HG03457 (cell line): ENCODE measurements at regions not wholly inside any gene's neighbourhood (a gene's known extent, or its start where the extent isn't known, plus 50 kb on each side); places are given as distances from the start of the nearest gene placed in this dataset.
"Not testable (repeated sequence)": the region's sequence is repeated elsewhere in the genome, so short reads cannot be mapped to it uniquely, and the experiment has no call there.

Experiments
- ATAC-seq: cut with Tn5 transposase; IDR thresholded peaks from one replicate; pipeline ENCODE4 v1.9.1; 2021; ENCODE audit warnings: moderate number of reproducible peaks; ENCODE audit not compliant: unreplicated experiment

DNA sequence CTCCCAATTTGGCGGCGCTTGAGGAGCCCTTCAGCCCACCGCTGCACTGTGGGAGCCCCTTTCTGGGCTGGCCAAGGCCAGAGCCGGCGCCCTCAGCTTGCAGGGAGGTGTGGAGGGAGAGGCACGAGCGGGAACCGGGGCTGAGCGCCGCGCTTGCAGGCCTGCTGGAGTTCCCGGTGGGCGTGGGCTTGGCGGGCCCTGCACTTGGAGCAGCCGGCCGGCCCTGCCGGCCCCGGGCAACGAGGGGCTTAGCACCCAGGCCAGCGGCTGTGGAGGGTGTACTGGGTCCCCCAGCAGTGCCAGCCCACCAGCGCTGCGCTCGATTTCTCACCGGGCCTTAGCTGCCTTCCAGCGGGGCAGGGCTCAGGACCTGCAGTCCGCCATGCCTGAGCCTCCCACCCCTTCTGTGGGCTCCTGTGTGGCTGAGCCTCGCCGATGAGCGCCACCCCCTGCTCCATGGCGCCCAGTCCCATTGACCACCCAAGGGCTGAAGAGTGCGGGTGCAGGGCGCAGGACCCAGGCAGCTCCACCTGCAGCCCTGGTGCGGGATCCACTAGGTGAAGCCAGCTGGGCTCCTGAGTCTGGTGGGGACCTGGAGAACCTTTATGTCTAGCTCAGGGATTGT is 815.4 kb upstream of the B3GALT2 start:
- not testable (repeated sequence) for ATAC-seq

DNA sequence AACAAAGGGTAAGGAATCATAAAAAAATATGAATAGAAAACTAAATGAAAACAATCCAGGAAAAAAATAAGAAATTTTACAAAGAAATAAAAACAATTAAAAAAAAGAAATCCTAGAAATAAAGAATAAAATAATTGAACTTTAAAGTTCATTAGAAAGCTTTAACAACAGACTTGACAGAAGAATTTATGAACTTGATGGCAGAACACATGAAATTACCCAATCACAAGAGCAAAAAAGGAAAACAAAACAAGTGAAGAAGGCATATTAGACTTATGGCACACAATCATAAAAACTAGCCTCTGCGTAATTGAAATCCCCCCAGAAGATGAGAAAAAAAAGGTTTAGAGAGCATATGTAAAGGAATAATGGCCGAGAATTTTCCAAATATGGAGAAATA is 802.5 kb upstream of the B3GALT2 start:
- ATAC-seq: no peak

DNA sequence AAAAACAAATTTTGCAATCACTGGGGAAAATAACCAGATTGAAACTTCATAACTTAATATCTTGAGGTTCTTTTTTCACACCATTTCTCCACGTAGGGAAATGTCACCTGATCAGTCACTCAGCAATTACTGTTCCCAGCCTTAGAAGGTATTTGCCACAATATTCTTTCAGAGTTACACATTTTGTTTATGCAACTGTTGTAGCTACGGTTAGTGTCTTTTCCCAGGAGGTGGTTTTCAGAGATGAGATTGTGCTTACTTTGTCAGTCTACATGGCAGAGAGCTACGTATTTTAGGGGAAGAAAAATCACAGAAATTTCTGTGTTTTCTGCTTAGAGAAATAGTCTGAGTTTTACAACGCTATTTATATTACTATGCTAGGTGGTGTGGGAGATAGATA is 792.8 kb upstream of the B3GALT2 start:
- no peak for ATAC-seq

DNA sequence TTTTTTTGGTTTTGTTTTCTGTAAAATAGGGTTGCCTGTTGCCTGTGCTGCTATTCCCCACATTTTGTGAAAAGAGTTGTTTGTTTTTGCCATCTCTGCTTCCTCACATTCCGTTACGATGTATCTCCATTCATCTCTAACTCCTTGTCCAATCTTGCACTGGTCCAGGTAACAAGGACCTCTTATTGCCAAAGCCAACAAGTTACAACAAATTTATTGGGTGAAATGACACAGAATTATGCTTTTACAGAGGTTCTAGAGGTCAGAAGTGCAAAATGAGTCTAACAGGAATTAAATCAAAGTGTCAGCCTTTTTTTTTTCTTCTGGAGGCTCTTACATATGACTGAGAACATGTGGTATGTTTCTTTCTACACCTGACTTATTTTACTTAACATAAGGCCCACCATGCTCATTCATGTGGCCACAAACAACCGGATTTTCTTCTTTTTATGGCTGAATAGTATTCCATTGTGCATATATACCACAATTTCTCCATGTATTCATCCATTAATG is 787.9 kb upstream of the B3GALT2 start:
- no peak for ATAC-seq

DNA sequence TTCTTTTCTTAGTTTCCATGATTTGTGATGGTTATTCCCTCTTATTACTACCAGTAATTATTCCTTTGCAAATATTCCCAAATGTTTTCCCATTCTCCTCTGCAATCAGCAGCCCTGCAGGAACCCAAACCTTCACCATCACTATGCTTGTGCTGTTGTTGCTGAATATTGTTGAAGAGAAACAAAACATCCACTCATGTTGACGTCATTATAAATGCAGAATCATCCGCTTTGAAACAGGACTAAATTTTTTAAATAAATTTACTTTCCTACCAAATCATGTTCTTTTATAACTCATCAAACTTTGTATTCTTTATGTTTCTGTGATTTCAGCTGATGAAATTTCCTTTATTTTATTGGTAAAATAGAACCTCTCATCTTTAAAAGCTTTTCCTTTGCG is 787.0 kb upstream of the B3GALT2 start:
- ATAC-seq: no peak

DNA sequence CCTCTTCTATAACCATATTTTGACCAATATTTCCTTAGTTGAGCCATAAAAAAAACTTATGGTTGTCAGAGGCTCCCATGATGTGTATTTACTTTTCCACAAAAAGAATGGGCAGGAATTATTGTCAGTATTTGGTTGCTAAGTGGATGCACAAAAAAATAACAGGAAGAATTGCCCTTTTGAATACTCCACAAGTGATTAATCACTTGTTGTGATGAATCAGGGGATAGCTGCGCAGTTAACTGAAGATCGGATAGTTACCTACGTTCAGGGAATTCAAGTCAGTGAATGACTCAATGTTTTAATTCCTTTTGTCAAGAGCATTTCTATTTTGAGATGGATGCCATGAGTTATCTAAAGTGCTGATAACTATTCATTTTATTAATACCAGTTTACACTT is 785.2 kb upstream of the B3GALT2 start:
- ATAC-seq: no peak

DNA sequence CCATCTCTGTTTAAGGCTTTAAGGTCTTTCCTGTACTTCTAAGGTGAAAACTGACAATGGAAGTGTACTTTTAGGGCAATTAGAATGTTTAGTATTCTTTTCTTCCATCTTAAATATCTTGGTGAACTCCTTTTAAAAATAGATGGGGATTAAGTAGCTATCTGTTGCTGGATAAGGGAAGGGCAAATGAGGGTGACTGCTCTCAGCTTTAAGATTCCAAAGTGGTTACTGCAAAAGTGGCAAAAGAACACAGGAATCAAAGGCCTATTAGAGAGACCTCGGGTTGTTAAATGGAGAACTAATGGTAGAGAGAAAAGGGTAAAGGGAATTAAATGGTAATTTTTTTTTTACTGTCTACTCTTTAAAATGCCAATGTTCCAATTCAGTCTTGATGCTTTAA is 774.1 kb upstream of the B3GALT2 start:
- ATAC-seq: no peak

DNA sequence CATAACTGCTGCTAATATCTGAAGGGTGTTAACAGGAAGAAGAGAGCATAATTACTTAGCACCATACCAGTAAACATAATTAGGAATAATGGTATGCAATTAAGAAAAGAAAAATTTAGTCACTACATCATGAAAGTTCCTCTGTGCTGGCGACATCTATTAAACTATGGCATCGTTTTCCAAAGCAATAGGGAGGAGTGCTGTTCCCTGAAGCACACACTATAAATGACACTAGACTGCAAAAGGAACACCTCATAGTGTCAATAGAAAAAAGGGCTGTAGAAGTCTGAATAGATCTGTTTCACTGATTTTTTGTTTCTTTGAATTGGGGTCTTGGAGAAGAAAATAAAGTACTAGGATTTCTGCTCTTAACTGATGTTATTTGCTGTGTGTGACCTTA is 773.6 kb upstream of the B3GALT2 start:
- no peak for ATAC-seq

DNA sequence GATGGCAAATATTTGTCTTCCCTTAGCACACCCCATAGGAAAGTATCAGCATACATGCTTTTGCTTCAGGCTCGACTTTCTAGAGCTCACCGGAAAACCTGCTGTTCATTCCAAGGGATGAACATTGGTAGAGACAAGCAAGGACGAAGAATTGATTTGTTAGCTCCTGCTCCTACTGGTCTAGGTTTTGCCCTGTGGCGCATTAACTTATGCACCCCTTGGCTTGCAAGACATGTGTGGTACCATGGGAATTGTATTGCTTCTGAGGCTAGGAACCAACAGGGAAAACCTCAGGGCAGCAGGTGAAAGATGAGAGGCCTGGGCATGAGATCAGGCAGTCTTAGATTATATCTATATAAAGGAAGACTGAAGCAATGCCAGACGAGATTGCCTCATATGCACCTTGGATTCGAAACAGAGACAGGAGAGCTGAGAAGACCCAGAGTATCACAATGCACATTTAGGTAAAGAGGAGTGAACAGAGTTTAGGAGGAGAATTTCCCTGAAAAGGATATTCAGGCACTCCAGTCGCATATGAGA is 771.2 kb upstream of the B3GALT2 start:
- no peak for ATAC-seq

DNA sequence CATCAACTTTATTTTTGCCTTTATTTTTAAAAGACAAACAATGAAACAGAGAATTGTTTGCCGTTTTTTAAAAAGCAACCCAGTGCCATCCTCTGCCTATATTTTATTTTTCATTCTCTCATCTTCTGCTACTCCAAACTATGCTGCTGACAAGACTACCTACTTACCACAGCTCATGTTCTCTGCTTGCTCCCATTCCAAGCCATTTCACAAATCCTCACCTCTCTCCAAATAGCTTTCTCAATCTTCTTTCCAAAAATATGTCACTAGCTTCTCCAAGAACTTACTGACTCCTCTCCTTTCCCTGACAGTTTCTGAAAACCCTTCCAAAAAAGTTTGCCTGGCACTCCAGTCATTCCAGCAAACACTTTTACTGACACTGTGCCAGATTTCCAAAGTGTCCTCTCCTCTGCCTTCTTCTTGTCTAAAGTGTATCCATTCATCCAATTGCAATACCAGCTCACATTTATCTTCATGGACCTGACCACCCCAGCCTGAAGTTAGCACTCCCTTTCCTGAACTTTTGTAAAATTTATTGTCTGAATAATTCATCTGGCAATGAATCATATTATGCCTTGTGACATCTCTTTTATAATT is 766.5 kb upstream of the B3GALT2 start:
- ATAC-seq: no peak

DNA sequence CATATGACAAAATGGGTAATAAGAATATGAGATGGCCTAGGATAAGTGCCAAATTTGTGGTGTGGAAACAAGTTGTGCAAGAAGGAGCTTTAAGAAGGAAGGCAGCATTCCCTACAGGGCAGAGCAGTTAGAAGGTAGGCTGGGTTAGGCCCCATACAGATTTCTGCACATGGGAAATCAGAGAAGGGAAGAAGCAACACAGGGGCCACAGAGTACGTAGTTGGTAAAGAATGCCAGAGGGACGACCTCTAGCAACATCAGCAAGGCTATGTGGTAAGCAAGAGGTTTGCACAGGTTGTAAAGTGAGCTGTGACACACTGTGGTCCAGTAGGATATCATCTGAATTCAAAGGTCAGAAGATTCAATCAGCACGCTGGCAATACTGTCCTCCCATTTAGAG is 765.6 kb upstream of the B3GALT2 start:
- no peak for ATAC-seq

DNA sequence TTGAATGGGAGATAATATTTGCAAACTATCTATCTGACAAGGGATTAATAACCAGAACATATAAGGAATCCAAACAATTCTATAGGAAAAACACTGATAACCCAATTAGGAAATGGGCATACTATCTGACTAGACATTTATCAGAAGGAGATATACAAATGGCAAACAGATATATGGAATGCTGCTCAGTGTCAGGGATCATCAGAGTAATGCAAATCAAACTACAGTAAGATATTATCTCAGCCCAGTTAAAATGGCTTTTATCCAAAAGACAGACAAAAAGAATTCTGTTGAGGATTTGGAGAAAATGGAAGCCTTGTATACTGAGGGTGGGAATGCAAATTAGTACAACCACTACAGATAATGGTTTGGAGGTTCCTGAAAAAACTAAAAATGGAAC is 758.0 kb upstream of the B3GALT2 start:
- ATAC-seq: no peak

DNA sequence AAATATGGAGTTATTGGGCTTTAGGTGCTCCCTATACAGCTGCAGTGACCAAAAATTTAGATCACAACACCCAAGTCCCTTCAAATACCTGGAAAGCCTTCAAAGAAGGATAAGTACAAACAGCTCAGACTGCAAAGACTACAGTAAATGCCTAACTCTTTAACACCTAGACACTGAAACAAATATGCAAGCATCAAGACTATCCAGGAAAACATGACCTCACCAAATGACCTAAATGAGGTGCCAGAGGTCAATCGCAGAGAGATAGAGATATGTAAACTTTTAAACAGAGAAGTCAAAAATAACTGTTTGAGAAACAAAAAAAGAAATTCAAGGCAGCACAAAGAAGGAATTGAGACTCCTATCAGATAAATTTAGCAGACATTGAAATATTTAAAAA is 753.8 kb upstream of the B3GALT2 start:
- no peak for ATAC-seq

DNA sequence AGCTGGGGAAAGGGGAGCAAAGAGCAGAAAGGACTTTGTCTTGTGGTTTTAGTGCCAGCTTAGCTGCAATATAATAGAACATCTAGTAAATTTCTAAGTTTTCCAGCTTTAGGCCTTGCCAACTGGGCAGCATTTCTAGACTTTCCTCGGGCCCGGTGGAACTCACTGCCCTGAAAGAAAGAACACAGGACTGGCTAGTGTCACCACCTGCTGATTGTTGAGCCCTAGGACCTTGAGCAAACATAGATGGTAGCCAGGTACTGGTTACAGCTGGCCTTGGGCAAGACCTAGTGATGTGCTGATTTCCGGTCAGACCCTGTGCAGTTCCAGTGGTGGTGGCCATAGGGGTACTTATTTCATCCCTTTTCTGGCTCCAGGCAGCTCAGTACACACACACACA is 753.2 kb upstream of the B3GALT2 start:
- ATAC-seq: no peak

DNA sequence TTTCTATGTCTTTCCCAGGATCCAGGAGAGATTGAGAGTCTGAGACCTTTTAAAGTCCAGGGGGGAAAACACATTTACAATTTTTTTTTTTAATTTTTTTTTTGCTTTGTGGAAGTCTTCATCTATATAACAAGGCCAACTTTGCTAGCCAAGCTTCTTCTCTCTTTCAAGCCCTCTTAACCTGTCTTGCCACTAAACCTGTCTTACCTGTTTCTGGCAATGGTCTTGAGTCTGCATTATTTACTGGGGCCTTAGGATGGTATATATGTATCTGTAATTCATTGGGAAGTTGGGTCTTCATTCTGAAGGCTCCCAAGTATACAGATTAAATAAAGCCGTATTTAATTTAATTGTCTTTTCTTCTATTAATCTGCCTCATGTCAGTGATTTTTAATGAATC is 750.9 kb upstream of the B3GALT2 start:
- ATAC-seq: no peak

DNA sequence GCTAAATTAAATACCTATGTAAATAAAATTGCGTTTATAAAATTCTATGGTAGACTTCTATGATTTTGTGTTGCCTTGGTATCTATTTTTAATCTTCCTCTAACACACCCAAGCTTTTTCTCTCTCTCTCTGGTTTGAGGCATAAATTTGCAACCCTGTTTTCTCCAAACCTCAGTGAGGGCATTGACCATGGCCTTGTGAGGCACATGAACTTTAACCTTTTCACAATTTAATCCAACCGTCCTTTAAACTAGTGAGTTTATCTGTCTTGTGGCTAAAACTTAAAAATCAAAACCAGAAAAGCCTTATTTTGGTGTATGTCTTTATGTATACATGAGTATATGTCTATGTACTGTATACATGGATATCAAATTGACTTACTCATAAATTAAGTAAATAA is 746.6 kb upstream of the B3GALT2 start:
- no peak for ATAC-seq

DNA sequence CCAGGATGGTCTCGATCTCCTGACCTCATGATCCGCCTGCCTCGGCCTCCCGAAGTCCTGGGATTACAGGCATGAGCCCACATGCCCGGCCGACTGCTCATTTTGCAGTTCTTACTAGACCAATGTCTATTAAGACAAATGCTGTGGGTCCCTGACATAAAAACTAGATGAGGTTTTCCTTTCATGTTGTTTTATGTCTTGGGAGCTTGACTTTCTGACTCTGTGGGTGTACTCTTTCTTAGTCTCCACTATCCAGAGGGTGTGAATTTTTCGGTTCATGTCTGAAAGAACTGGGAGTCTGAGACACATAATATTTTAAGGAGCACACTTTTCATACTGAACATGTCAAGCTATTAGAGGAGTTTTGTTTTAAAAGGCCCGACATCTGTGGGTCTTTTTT is 744.9 kb upstream of the B3GALT2 start:
- ATAC-seq: no peak

DNA sequence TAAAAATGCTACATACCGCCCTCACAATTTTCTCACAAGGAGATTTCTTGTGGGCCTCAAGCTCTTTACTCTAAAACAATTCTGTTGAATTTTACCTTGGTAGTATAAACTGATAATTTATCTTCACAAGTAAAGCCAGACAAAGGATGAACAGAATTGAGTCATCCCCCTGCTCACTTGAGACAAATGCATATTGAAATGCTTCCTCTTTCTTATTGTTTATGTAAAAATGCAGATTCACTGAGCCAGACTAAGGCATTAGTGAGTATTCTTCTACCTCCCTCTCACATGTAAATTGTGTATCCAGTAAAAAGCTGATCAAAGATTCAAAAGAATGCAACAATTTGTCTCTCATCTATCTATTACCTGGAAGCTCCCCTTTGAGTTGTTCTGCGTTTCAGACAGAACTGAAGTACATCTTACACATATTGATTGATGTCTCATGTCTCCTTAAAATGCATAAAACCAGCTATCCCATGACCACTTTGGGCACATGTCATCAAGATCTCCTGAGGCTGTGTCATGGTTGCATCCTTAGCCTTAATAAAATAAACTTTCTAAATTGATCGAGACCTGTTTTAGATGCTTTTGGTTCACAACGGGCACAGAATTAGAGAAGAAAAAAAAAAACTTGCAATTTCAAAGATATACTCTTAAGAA is 743.1 kb upstream of the B3GALT2 start:
- ATAC-seq: no peak

DNA sequence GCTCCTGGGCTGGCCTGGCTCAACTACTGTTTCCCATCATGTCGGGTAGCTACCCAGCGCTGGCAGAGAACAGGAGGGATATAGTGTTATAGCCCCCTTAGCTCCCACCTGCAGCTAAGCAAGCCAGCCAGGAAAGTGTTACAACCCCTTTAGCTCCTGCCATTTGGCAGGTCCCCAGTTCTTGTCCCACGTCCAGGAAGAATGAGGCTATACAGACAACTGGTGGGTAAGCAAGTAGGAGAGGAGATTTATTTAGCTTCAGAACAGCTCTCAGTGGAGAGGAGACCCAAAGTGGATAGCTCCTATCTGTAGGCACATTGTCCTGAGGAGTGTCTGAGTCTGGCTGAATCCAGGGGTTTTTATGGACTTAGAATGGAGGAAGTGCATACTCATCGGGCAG is 741.1 kb upstream of the B3GALT2 start:
- ATAC-seq: no peak

DNA sequence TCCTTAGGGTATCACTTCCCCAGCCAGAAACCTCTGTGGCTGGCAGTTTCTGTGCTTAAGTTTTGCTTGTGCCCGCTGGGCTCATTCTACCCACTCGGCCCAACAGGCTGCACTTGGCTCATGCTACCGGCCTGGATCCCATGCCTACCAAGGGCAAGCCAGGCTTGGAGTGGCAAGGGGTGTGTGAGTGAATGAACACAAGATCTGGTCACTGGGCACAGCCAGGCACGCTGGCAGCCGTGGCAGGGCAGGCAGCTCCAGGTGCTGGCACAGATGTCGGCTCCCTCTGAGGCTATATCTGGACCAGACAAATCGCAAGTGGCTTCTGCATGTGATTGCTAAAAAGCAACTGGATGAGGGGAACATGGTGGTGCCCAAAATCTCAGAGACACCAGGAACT is 740.5 kb upstream of the B3GALT2 start:
- ATAC-seq: no peak

DNA sequence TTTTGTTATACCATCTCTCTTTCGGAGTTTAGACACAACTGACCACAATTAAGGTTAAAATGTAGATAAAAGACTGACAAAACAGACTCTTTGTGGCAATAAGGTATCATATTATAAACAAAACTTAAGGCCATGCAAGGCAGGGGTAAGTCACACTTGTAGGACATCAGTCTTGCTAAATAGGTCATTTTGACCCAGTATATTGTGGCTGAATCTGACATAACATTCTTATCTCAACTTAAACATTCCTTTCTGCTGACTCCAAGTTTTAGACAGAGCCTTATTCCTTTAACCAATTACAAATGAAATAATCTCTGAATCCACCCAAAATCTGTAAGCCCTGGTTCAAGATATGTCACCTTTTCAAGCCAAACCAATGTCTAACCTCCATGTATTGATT is 733.4 kb upstream of the B3GALT2 start:
- ATAC-seq: no peak

DNA sequence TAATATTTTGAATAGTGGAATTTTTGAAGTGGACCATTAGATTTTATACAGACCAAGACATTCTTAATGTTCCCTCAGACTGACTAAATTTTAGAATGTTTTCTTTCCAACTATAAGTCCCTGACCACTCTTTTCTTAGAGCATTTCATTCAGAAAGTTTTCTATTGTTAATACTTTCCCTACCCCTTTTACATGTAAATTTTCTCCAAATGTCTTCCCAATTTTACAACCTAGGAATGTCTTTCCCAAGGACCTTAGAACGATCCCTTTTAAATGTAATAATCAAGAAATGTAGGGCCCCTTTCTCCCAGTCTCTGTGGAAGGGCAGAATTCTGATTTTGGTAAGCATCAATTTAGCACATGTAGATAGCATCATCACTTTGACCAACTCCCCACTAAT is 730.0 kb upstream of the B3GALT2 start:
- ATAC-seq: no peak
